HEK293T (cell line): ENCODE measurements at regions not wholly inside any gene's neighbourhood (a gene's known extent, or its start where the extent isn't known, plus 50 kb on each side); places are given as distances from the start of the nearest gene placed in this dataset.

Source experiments
- BHLHE40 ChIP-seq: fragments of 450-650 bp; IDR thresholded peaks from 2 replicates; pipeline ENCODE4 v1.6.1; 2016; ENCODE audit warnings: mild to moderate bottlenecking, moderate library complexity, borderline replicate concordance
- ELF4 ChIP-seq: fragments of 450-650 bp; IDR thresholded peaks from 2 replicates; pipeline ENCODE4 v1.6.1; 2017; ENCODE audit warnings: antibody characterized with exemption
- FOXA1 ChIP-seq: fragments of 450-650 bp; IDR thresholded peaks from 2 replicates; pipeline ENCODE4 v1.6.1; 2016; ENCODE audit warnings: mild to moderate bottlenecking
- FOXM1 ChIP-seq: fragments of 450-650 bp; IDR thresholded peaks from 2 replicates; pipeline ENCODE4 v1.6.1; 2017; ENCODE audit warnings: mild to moderate bottlenecking, borderline replicate concordance
- NFRKB ChIP-seq: fragments of 450-650 bp; IDR thresholded peaks from 2 replicates; pipeline ENCODE4 v1.6.1; 2016; ENCODE audit warnings: mild to moderate bottlenecking, moderate library complexity
- SP1 ChIP-seq: fragments of 450-650 bp; IDR thresholded peaks from 2 replicates; pipeline ENCODE4 v1.6.1; 2017
- SUZ12 ChIP-seq: fragments of 450-650 bp; IDR thresholded peaks from 2 replicates; pipeline ENCODE4 v1.6.1; 2016; ENCODE audit warnings: mild to moderate bottlenecking
- TARDBP ChIP-seq: fragments of 450-650 bp; IDR thresholded peaks from 2 replicates; pipeline ENCODE4 v1.6.1; 2016

GRCh38 chr10:126732868-126733267 lies 62.4 kb upstream of the C10orf90 start:
- TF ChIP-seq SP1 (no peak), TARDBP (no peak), FOXA1 (no peak), BHLHE40 (no peak), SUZ12 (no peak), FOXM1 (no peak), ELF4 (no peak), NFRKB (no peak)
